MM.1S (cell line): ENCODE measurements at regions not wholly inside any gene's neighbourhood (a gene's known extent, or its start where the extent isn't known, plus 50 kb on each side); places are given as distances from the start of the nearest gene placed in this dataset.

Source experiments
- DNase-seq: peaks from one replicate; pipeline ENCODE4 v3.0.0-alpha.2; 2015
- H2AFZ ChIP-seq: fragments of 300-600 bp; sonication (generic); 2 replicates; pipeline ENCODE4 v1.6.0; 2016; ENCODE audit warnings: antibody characterized with exemption, low read length
- H3F3A ChIP-seq: fragments of 300-600 bp; sonication (generic); 2 replicates; pipeline ENCODE4 v1.6.1; 2016; ENCODE audit warnings: mild to moderate bottlenecking, antibody characterized with exemption, low read length, moderate library complexity, mixed read lengths; ENCODE audit not compliant: insufficient read depth
- H3K27ac ChIP-seq: fragments of 300-600 bp; sonication (generic); 2 replicates; pipeline ENCODE4 v1.5.1; 2016; ENCODE audit warnings: mild to moderate bottlenecking, low read length
- H3K27me3 ChIP-seq: fragments of 300-600 bp; sonication (generic); replicated peaks from 2 replicates; pipeline ENCODE4 v1.6.0; 2016; ENCODE audit warnings: low read length; ENCODE audit not compliant: insufficient read depth
- H3K36me3 ChIP-seq: fragments of 300-600 bp; sonication (generic); replicated peaks from 2 replicates; pipeline ENCODE4 v1.6.1; 2016; ENCODE audit warnings: mild to moderate bottlenecking, low read length, mixed read lengths; ENCODE audit not compliant: insufficient read depth
- H3K4me1 ChIP-seq: fragments of 300-600 bp; sonication (generic); 2 replicates; pipeline ENCODE4 v1.6.1; 2016; ENCODE audit warnings: low read length, mixed read lengths
- H3K4me2 ChIP-seq: fragments of 300-600 bp; sonication (generic); 2 replicates; pipeline ENCODE4 v1.6.0; 2016; ENCODE audit warnings: low read depth, low read length
- H3K4me3 ChIP-seq: fragments of 300-600 bp; sonication (generic); 2 replicates; pipeline ENCODE4 v1.5.1; 2016; ENCODE audit warnings: low read length, mixed read lengths
- H3K79me2 ChIP-seq: fragments of 300-600 bp; sonication (generic); 2 replicates; pipeline ENCODE4 v1.6.1; 2016; ENCODE audit warnings: mixed run types, low read length, mixed read lengths
- H3K9ac ChIP-seq: fragments of 300-600 bp; sonication (generic); 2 replicates; pipeline ENCODE4 v1.6.1; 2016; ENCODE audit warnings: low read length, mixed read lengths
- H3K9me2 ChIP-seq: fragments of 300-600 bp; sonication (generic); replicated peaks from 2 replicates; pipeline ENCODE4 v1.6.1; 2016; ENCODE audit warnings: mild to moderate bottlenecking, low read length, mixed read lengths; ENCODE audit not compliant: insufficient read depth
- H3K9me3 ChIP-seq: fragments of 300-600 bp; sonication (generic); replicated peaks from 2 replicates; pipeline ENCODE4 v1.6.1; 2016; ENCODE audit warnings: mild to moderate bottlenecking, low read length, mixed read lengths; ENCODE audit not compliant: insufficient read depth
- H4K20me1 ChIP-seq: fragments of 300-600 bp; sonication (generic); 2 replicates; pipeline ENCODE4 v1.6.1; 2016; ENCODE audit warnings: mild to moderate bottlenecking, low read length, moderate library complexity, mixed read lengths; ENCODE audit not compliant: insufficient read depth
- EZH2 ChIP-seq: fragments of 300-600 bp; sonication (generic); optimal IDR thresholded peaks from 2 replicates; pipeline ENCODE3; 2017; ENCODE audit warnings: low read depth, mild to moderate bottlenecking, antibody characterized with exemption, low read length, mixed read lengths
- EZH2phosphoT487 ChIP-seq: fragments of 300-600 bp; sonication (generic); IDR thresholded peaks from 2 replicates; pipeline ENCODE4 v1.6.1; 2018; ENCODE audit warnings: antibody characterized with exemption, low read length
- TF ChIP-seq, protein P1 (sequence below): fragments of 300-600 bp; sonication (generic); IDR thresholded peaks from 2 replicates; pipeline ENCODE4 v1.5.1; 2016; ENCODE audit warnings: antibody characterized with exemption, low read length, mixed read lengths

DNA sequence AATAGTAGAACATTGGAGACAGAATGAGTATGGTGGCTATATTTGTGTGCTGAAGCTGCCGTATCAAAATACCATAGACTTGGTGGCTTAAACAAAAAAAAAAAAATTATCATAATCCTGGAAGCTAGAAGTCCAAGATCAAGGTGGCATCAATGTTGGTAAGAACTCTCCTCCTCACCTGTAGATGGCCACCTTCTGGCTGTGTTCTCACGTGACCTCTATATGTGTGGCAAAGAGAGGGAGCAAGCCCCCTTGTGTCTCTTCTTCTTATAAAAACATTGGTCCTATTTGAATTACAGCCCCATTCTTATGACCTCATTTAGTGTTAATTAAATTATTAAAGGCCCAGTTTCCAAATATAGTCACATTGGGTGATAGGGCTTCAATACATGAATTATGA lies 1640.9 kb upstream of the PCDH7 start:
- no peaks in the 10 kb centered on the region for H3K36me3 ChIP-seq
- H3K27me3 ChIP-seq = no peaks in the 10 kb centered on the region
- H4K20me1 ChIP-seq = no peaks in the 10 kb centered on the region
- no peak overlapping the region for H3K27ac ChIP-seq
- no peak overlapping the region for H3K4me2 ChIP-seq
- no peak overlapping the region for H3K9ac ChIP-seq
- no peaks in the 10 kb centered on the region for H3K9me2 ChIP-seq
- no peak for DNase-seq
- H3K4me1 ChIP-seq = no peaks in the 10 kb centered on the region
- no peaks in the 10 kb centered on the region for H3K9me3 ChIP-seq
- H2AFZ ChIP-seq = no peak overlapping the region
- H3K79me2 ChIP-seq = no peaks in the 10 kb centered on the region
- no peak for TF ChIP-seq EZH2
- no peak for TF ChIP-seq EZH2phosphoT487
- TF ChIP-seq, protein P1, sequence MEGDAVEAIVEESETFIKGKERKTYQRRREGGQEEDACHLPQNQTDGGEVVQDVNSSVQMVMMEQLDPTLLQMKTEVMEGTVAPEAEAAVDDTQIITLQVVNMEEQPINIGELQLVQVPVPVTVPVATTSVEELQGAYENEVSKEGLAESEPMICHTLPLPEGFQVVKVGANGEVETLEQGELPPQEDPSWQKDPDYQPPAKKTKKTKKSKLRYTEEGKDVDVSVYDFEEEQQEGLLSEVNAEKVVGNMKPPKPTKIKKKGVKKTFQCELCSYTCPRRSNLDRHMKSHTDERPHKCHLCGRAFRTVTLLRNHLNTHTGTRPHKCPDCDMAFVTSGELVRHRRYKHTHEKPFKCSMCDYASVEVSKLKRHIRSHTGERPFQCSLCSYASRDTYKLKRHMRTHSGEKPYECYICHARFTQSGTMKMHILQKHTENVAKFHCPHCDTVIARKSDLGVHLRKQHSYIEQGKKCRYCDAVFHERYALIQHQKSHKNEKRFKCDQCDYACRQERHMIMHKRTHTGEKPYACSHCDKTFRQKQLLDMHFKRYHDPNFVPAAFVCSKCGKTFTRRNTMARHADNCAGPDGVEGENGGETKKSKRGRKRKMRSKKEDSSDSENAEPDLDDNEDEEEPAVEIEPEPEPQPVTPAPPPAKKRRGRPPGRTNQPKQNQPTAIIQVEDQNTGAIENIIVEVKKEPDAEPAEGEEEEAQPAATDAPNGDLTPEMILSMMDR = no peak
- no peaks in the 10 kb centered on the region for H3F3A ChIP-seq
- no peak overlapping the region for H3K4me3 ChIP-seq

GRCh38 chr4:29081234-29081955 lies 1638.8 kb upstream of the PCDH7 start:
- no peak overlapping the region for H3K27ac ChIP-seq
- no peaks in the 10 kb centered on the region for H3K36me3 ChIP-seq
- no peaks in the 10 kb centered on the region for H3F3A ChIP-seq
- no peaks in the 10 kb centered on the region for H3K9me2 ChIP-seq
- no peak overlapping the region for H3K4me2 ChIP-seq
- H2AFZ ChIP-seq = no peak overlapping the region
- no peak overlapping the region for H3K4me3 ChIP-seq
- TF ChIP-seq EZH2phosphoT487 = no peak
- TF ChIP-seq, protein P1 = peak; percentile 24
- no peak for TF ChIP-seq EZH2
- no peaks in the 10 kb centered on the region for H4K20me1 ChIP-seq
- no peaks in the 10 kb centered on the region for H3K9me3 ChIP-seq
- H3K9ac ChIP-seq = no peak overlapping the region
- peaks cover 4% of the 10 kb centered on the region for H3K4me1 ChIP-seq
- DNase-seq = no peak
- no peaks in the 10 kb centered on the region for H3K27me3 ChIP-seq
- no peaks in the 10 kb centered on the region for H3K79me2 ChIP-seq

GRCh38 chr4:29082684-29083083 lies 1637.5 kb upstream of the PCDH7 start:
- H4K20me1 ChIP-seq = no peaks in the 10 kb centered on the region

More at GRCh38 chr4:29082684-29083083, 1637.5 kb upstream of the PCDH7 start:
- H3K27me3 ChIP-seq = no peaks in the 10 kb centered on the region
- H3K4me3 ChIP-seq = no peak overlapping the region
- no peaks in the 10 kb centered on the region for H3F3A ChIP-seq
- H3K9ac ChIP-seq = no peak overlapping the region
- H3K9me3 ChIP-seq = no peaks in the 10 kb centered on the region
- no peak overlapping the region for H3K4me2 ChIP-seq
- no peaks in the 10 kb centered on the region for H3K36me3 ChIP-seq
- H3K4me1 ChIP-seq = peaks cover 4% of the 10 kb centered on the region
- no peak overlapping the region for H2AFZ ChIP-seq
- no peaks in the 10 kb centered on the region for H3K9me2 ChIP-seq
- H3K79me2 ChIP-seq = no peaks in the 10 kb centered on the region
- TF ChIP-seq EZH2 (no peak), EZH2phosphoT487 (no peak)
- TF ChIP-seq, protein P1 = no peak
- DNase-seq = no peak
- H3K27ac ChIP-seq = no peak overlapping the region
